BE2C (cell line): ENCODE measurements at regions not wholly inside any gene's neighbourhood (a gene's known extent, or its start where the extent isn't known, plus 50 kb on each side); places are given as distances from the start of the nearest gene placed in this dataset.
"Not testable (repeated sequence)": the region's sequence is repeated elsewhere in the genome, so short reads cannot be mapped to it uniquely, and the experiment has no call there.

ENCODE experiments used
- DNase-seq: peaks from one replicate; pipeline ENCODE4 v3.0.0-alpha.2; 2020
- H3K27me3 ChIP-seq: fragments of 250-450 bp; sonication (Bioruptor Pico); 2 replicates; pipeline ENCODE4 v1.5.1; 2020; ENCODE audit warnings: mild to moderate bottlenecking
- H3K36me3 ChIP-seq: fragments of 250-450 bp; sonication (Bioruptor Pico); 2 replicates; pipeline ENCODE4 v1.5.1; 2020; ENCODE audit warnings: mild to moderate bottlenecking
- H3K4me1 ChIP-seq: fragments of 250-450 bp; sonication (Bioruptor Pico); 2 replicates; pipeline ENCODE4 v1.5.1; 2020
- H3K4me3 ChIP-seq: 2 replicates; pipeline ENCODE4 v1.5.1; 2011; ENCODE audit warnings: low read depth, low read length
- H3K9me3 ChIP-seq: fragments of 250-450 bp; sonication (Bioruptor Pico); 2 replicates; pipeline ENCODE4 v1.5.1; 2020
- CTCF ChIP-seq: IDR thresholded peaks from 2 replicates; pipeline ENCODE4 v1.5.1; 2012; ENCODE audit warnings: mild to moderate bottlenecking, low read depth, low read length

GRCh38 chr14:106329987-106330774 is 803.8 kb downstream of the TMEM121 start:
- not testable (repeated sequence) for H3K36me3 ChIP-seq, H3K9me3 ChIP-seq, DNase-seq, H3K4me1 ChIP-seq, H3K27me3 ChIP-seq, H3K4me3 ChIP-seq

- not testable (repeated sequence) for H3K4me3 ChIP-seq, H3K4me1 ChIP-seq, H3K36me3 ChIP-seq, H3K9me3 ChIP-seq, H3K27me3 ChIP-seq
- TF ChIP-seq CTCF = peak; percentile 39
- peak; percentile 69 for DNase-seq
Observed at GRCh38 chr14:106334428-106335109, 808.2 kb downstream of the TMEM121 start.

GRCh38 chr14:106335110-106335429 is 808.7 kb downstream of the TMEM121 start:
- H3K36me3 ChIP-seq, H3K9me3 ChIP-seq, H3K4me1 ChIP-seq, DNase-seq, H3K4me3 ChIP-seq, H3K27me3 ChIP-seq: not testable (repeated sequence)

- H3K4me3 ChIP-seq, DNase-seq, H3K27me3 ChIP-seq: not testable (repeated sequence)
Observed at GRCh38 chr14:106338775-106339174, 812.4 kb downstream of the TMEM121 start.

GRCh38 chr14:106340658-106341057 is 814.3 kb downstream of the TMEM121 start:
- H3K27me3 ChIP-seq, H3K4me3 ChIP-seq, H3K9me3 ChIP-seq, H3K36me3 ChIP-seq, DNase-seq, H3K4me1 ChIP-seq: not testable (repeated sequence)

More at GRCh38 chr14:106338775-106339174, 812.4 kb downstream of the TMEM121 start:
- not testable (repeated sequence) for H3K36me3 ChIP-seq, H3K4me1 ChIP-seq, H3K9me3 ChIP-seq

GRCh38 chr14:106341161-106341560 is 814.8 kb downstream of the TMEM121 start:
- not testable (repeated sequence) for H3K36me3 ChIP-seq, H3K4me3 ChIP-seq, DNase-seq, H3K27me3 ChIP-seq, H3K4me1 ChIP-seq, H3K9me3 ChIP-seq

- H3K36me3 ChIP-seq = no peaks in the 10 kb centered on the region
- no peak for DNase-seq
- no peak for TF ChIP-seq CTCF
- peaks cover 10% of the 10 kb centered on the region for H3K27me3 ChIP-seq
- H3K9me3 ChIP-seq = no peaks in the 10 kb centered on the region
- no peak overlapping the region for H3K4me3 ChIP-seq
- H3K4me1 ChIP-seq = no peaks in the 10 kb centered on the region
Observed at GRCh38 chr14:106343626-106344025, 817.2 kb downstream of the TMEM121 start.

- H3K27me3 ChIP-seq = peaks cover 10% of the 10 kb centered on the region
- not testable (repeated sequence) for H3K36me3 ChIP-seq, H3K4me1 ChIP-seq, H3K9me3 ChIP-seq, H3K4me3 ChIP-seq, DNase-seq
Observed at GRCh38 chr14:106344065-106344614, 817.8 kb downstream of the TMEM121 start.

- not testable (repeated sequence) for H3K4me1 ChIP-seq, DNase-seq, H3K36me3 ChIP-seq, H3K4me3 ChIP-seq, H3K9me3 ChIP-seq
- peaks cover 10% of the 10 kb centered on the region for H3K27me3 ChIP-seq
Observed at GRCh38 chr14:106344791-106345479, 818.6 kb downstream of the TMEM121 start.
